ENCODE measurements at regions not wholly inside any gene's neighbourhood (a gene's known extent, or its start where the extent isn't known, plus 50 kb on each side); places are given as distances from the start of the nearest gene placed in this dataset.
A peak's percentile ranks its signal among the peaks of the same experiment; 100 is the strongest.

DNA sequence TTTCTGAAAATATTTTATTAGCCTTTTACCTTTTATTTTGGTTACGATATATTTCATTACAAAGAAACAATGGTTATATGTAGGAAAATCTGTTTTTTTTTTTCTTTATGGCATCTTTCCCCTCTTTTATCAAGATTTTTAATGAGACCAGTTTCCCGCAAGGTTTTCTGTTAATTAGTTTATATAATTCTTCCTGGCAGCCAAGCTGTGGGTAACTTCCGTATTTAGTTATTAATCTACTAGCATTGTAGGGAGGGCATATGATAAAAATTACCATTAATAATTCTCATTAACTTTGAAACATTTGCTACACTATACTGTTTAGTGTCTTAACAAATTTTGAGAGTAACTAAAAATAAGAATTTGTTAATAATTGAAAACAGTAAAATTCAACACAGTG, 181.1 kb upstream of the GPRIN3 start:
- FAIRE-seq: no peak
- TF ChIP-seq POLR2A (IDR thresholded peaks at IDR 0.05; ENCODE audit: low read depth, low read length): no peak
- no peak for DNase-seq (ENCODE audit: insufficient read length, low spot score)

- no peak for TF ChIP-seq POLR2A (IDR thresholded peaks at IDR 0.05; ENCODE audit: low read depth, low read length)
- FAIRE-seq (no peak), DNase-seq (ENCODE audit: insufficient read length, low spot score) (no peak)
These were observed 179.1 kb upstream of the GPRIN3 start for GRCh38 chr4:89486673-89487072.

GRCh38 chr4:89486042-89486441, 178.4 kb upstream of the GPRIN3 start:
- no peak for TF ChIP-seq POLR2A (IDR thresholded peaks at IDR 0.05; ENCODE audit: low read depth, low read length)
- FAIRE-seq: no peak

DNA sequence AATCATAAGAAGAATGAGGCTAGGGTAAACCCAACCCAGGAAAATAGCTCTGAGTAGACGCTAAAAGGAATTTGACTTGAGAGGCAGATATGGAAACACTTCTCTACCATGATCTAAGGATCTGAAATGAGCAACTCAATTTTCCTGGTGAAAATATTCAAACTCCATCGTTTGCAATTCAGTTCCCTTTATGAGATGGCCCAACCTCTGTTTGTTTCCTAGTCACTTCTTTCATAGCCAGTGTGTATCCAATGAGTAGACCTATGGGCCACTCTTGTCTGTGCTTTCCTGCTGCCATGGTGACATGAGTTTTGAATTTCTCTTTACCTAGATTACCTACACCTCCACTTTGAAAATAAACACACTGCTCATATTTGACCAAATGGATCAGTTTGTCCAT, 176.2 kb upstream of the GPRIN3 start:
- TF ChIP-seq POLR2A (IDR thresholded peaks at IDR 0.05; ENCODE audit: low read depth, low read length): no peak
- DNase-seq (ENCODE audit: insufficient read length, low spot score) (no peak), FAIRE-seq (no peak)

More at GRCh38 chr4:89486042-89486441, 178.4 kb upstream of the GPRIN3 start:
- no peak for DNase-seq (ENCODE audit: insufficient read length, low spot score)

DNA sequence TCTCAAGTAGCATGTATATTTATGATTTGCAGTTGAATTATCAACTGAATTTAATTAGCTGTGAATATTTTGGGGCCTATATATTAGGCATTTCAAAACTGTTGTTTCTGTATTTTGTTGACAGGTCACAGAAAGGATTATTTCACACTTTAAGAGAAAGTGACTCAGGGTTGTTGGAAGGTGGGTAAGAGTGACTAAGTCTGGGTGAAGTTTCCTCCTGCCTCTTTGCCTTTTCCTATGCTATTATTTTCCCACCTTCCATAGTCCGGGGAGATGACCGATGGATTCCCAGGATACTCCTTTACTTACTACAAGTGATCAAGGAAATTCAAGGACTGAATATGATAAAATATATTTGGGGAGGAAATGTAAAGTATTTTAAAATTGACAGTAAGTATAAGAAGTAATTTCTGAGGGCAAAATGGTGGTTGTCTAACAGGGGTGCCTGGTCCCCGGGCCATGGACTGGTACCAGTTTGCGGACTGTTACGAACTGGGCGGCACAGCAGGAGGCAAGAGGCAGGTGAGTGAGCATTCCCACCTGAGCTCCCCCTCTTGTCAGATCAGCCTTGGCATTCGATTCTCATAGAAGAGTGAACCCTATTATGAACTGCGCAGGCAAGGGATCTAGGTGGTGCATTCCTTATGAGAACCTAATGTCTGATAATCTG, 175.5 kb upstream of the GPRIN3 start:
- no peak for TF ChIP-seq POLR2A (IDR thresholded peaks at IDR 0.05; ENCODE audit: low read depth, low read length)
- FAIRE-seq (no peak), DNase-seq (ENCODE audit: insufficient read length, low spot score) (no peak)

- TF ChIP-seq POLR2A (IDR thresholded peaks at IDR 0.05; ENCODE audit: low read depth, low read length): no peak
- DNase-seq (ENCODE audit: insufficient read length, low spot score) (no peak), FAIRE-seq (no peak)
These were observed 174.7 kb upstream of the GPRIN3 start for GRCh38 chr4:89482251-89482650.

DNA sequence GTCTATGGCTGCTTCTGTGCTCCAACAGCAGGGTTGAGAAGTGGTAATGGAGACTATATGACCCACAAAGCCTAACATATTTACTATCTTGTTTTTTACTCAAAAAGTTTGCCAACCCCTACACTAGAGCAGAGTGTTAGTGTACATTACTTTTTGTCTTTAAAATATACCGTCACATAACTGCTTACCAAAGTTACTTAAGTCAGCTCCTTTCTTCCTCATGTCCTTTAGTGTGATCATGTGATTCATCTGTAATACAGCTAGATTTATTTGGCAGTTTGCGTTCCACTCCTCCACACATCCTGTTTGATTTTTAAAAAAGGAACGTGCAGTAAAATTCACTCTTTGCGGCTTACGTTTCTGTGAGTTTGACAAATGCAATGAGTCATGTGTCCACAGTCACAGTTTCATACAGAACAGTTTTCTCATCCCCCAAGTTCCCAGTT, 162.4 kb upstream of the GPRIN3 start:
- FAIRE-seq: peak; percentile 93
- DNase-seq (ENCODE audit: insufficient read length, low spot score): no peak
- TF ChIP-seq POLR2A (IDR thresholded peaks at IDR 0.05; ENCODE audit: low read depth, low read length): no peak

DNA sequence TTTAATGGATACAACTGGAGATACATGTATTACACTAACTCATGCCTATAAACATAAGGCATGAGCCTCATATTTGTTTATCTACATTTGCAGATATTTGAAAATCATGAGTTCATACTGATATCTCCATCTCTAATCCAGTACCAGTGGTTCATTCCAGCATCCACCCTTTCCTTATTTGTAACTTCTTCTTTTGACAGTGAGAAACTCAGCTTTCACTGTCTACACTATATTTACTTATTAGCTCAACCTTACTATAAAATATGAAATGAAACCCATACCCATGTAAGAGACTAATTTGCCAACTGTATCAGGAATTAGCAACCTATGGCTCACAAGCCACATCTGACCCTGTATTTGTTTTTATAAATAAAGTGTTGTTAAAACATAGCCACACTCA, 161.9 kb upstream of the GPRIN3 start:
- no peak for TF ChIP-seq POLR2A (IDR thresholded peaks at IDR 0.05; ENCODE audit: low read depth, low read length)
- FAIRE-seq (no peak), DNase-seq (ENCODE audit: insufficient read length, low spot score) (no peak)

- TF ChIP-seq POLR2A (IDR thresholded peaks at IDR 0.05; ENCODE audit: low read depth, low read length): no peak
- DNase-seq (ENCODE audit: insufficient read length, low spot score): no peak
- FAIRE-seq: no peak
These were observed 161.0 kb upstream of the GPRIN3 start for GRCh38 chr4:89468602-89469001.

- FAIRE-seq (no peak), DNase-seq (ENCODE audit: insufficient read length, low spot score) (no peak)
- TF ChIP-seq POLR2A (IDR thresholded peaks at IDR 0.05; ENCODE audit: low read depth, low read length): no peak
These were observed 155.7 kb upstream of the GPRIN3 start for GRCh38 chr4:89463341-89463740.

- no peak for TF ChIP-seq POLR2A (IDR thresholded peaks at IDR 0.05; ENCODE audit: low read depth, low read length)
- no peak for FAIRE-seq
These were observed 139.9 kb upstream of the GPRIN3 start for GRCh38 chr4:89447543-89447942.

DNA sequence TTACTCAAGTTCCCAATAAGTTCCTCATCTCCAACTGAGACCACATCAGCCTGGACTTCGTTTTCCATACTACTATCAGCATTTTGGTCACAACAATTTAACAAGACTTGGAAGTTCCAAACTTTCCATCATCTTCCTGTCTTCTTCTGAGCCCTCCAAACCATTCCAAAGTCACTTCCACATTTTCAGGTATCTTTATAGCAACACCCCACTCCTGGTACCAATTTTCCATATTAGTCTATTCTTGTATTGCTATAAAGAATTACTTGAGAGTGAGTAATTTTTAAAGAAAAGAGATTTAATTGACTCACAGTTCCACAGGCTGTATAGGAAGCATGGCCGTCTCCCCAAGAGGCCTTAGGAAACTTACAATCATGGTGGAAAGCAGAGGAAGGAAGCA, 138.6 kb upstream of the GPRIN3 start:
- no peak for FAIRE-seq
- DNase-seq (ENCODE audit: insufficient read length, low spot score): no peak

More at GRCh38 chr4:89447543-89447942, 139.9 kb upstream of the GPRIN3 start:
- DNase-seq (ENCODE audit: insufficient read length, low spot score): no peak

GRCh38 chr4:89439533-89439932, 131.9 kb upstream of the GPRIN3 start:
- no peak for FAIRE-seq
- DNase-seq (ENCODE audit: insufficient read length, low spot score): no peak

More for the DNA sequence above, 138.6 kb upstream of the GPRIN3 start:
- TF ChIP-seq POLR2A (IDR thresholded peaks at IDR 0.05; ENCODE audit: low read depth, low read length): no peak

GRCh38 chr4:89438102-89438831, 130.7 kb upstream of the GPRIN3 start:
- FAIRE-seq (no peak), DNase-seq (ENCODE audit: insufficient read length, low spot score) (peak; percentile 10)
- no peak for TF ChIP-seq POLR2A (IDR thresholded peaks at IDR 0.05; ENCODE audit: low read depth, low read length)

More at GRCh38 chr4:89439533-89439932, 131.9 kb upstream of the GPRIN3 start:
- no peak for TF ChIP-seq POLR2A (IDR thresholded peaks at IDR 0.05; ENCODE audit: low read depth, low read length)
